Kidney epithelial cell (primary cell): ENCODE measurements at regions not wholly inside any gene's neighbourhood (a gene's known extent, or its start where the extent isn't known, plus 50 kb on each side); places are given as distances from the start of the nearest gene placed in this dataset.
"Not testable (repeated sequence)": the region's sequence is repeated elsewhere in the genome, so short reads cannot be mapped to it uniquely, and the experiment has no call there.

Experiments
- DNase-seq: peaks from one replicate; pipeline ENCODE4 v3.0.0-alpha.2; 2010; ENCODE audit warnings: low read depth
- H3K27me3 ChIP-seq: 2 replicates; pipeline ENCODE4 v1.6.0; 2011; ENCODE audit warnings: low read length; ENCODE audit not compliant: control insufficient read depth, insufficient read depth
- H3K36me3 ChIP-seq: 2 replicates; pipeline ENCODE4 v1.5.1; 2011; ENCODE audit warnings: low read length; ENCODE audit not compliant: control insufficient read depth, insufficient read depth
- H3K4me3 ChIP-seq: 2 replicates; pipeline ENCODE4 v1.5.1; 2011; ENCODE audit warnings: low read depth, mild to moderate bottlenecking, control low read depth, low read length
- CTCF ChIP-seq: IDR thresholded peaks from 2 replicates; pipeline ENCODE4 v1.5.1; 2011; ENCODE audit warnings: mild to moderate bottlenecking, moderate library complexity, low read length, control low read depth, inconsistent platforms; ENCODE audit not compliant: insufficient read depth, poor library complexity, severe bottlenecking

GRCh38 chr9:100729336-100729895 is 151.5 kb downstream of the CAVIN4 start:
- DNase-seq, result no peak
- TF ChIP-seq CTCF, result no peak
- H3K27me3 ChIP-seq, result no peaks in the 10 kb centered on the region
- H3K36me3 ChIP-seq, result no peaks in the 10 kb centered on the region
- no peak overlapping the region for H3K4me3 ChIP-seq

GRCh38 chr9:100730086-100730485 is 152.2 kb downstream of the CAVIN4 start:
- Histone ChIP-seq H3K36me3 (no peaks in the 10 kb centered on the region), H3K4me3 (no peak overlapping the region), H3K27me3 (no peaks in the 10 kb centered on the region)
- no peak for DNase-seq
- no peak for TF ChIP-seq CTCF

- H3K4me3 ChIP-seq, result no peak overlapping the region
- no peaks in the 10 kb centered on the region for H3K36me3 ChIP-seq
- DNase-seq, result no peak
- no peaks in the 10 kb centered on the region for H3K27me3 ChIP-seq
- no peak for TF ChIP-seq CTCF
Observed at GRCh38 chr9:100731038-100731556, 153.2 kb downstream of the CAVIN4 start.

GRCh38 chr9:100731557-100731956 is 153.7 kb downstream of the CAVIN4 start:
- TF ChIP-seq CTCF, result no peak
- no peak for DNase-seq
- Histone ChIP-seq H3K36me3 (no peaks in the 10 kb centered on the region), H3K4me3 (no peak overlapping the region), H3K27me3 (no peaks in the 10 kb centered on the region)

- no peak for DNase-seq
- no peak overlapping the region for H3K4me3 ChIP-seq
- H3K36me3 ChIP-seq, result no peaks in the 10 kb centered on the region
- no peak for TF ChIP-seq CTCF
- H3K27me3 ChIP-seq, result no peaks in the 10 kb centered on the region
Observed at GRCh38 chr9:100739208-100739607, 161.3 kb downstream of the CAVIN4 start.

GRCh38 chr9:100739666-100740065 is 161.8 kb downstream of the CAVIN4 start:
- no peak for DNase-seq
- TF ChIP-seq CTCF, result no peak

GRCh38 chr9:100748930-100749329 is 171.1 kb downstream of the CAVIN4 start:
- DNase-seq, H3K4me3 ChIP-seq: not testable (repeated sequence)

More at GRCh38 chr9:100739666-100740065, 161.8 kb downstream of the CAVIN4 start:
- H3K36me3 ChIP-seq, result no peaks in the 10 kb centered on the region
- no peak overlapping the region for H3K4me3 ChIP-seq
- no peaks in the 10 kb centered on the region for H3K27me3 ChIP-seq

More at GRCh38 chr9:100748930-100749329, 171.1 kb downstream of the CAVIN4 start:
- not testable (repeated sequence) for H3K27me3 ChIP-seq, H3K36me3 ChIP-seq
